GM18517 (cell line): ENCODE measurements at regions not wholly inside any gene's neighbourhood (a gene's known extent, or its start where the extent isn't known, plus 50 kb on each side); places are given as distances from the start of the nearest gene placed in this dataset.
"Not testable (repeated sequence)": the region's sequence is repeated elsewhere in the genome, so short reads cannot be mapped to it uniquely, and the experiment has no call there.

Source experiments
- ATAC-seq: cut with Tn5 transposase; IDR thresholded peaks from one replicate; pipeline ENCODE4 v1.9.1; 2021; ENCODE audit warnings: mild to moderate bottlenecking, moderate library complexity; ENCODE audit not compliant: unreplicated experiment

GRCh38 chrX:97995834-97996233 is 1112.1 kb downstream of the RPA4 start:
- ATAC-seq, result no peak

- no peak for ATAC-seq
These were observed 1145.0 kb downstream of the RPA4 start for GRCh38 chrX:98028691-98029090.

- ATAC-seq, result no peak
These were observed 1146.2 kb downstream of the RPA4 start for GRCh38 chrX:98029861-98030260.

DNA sequence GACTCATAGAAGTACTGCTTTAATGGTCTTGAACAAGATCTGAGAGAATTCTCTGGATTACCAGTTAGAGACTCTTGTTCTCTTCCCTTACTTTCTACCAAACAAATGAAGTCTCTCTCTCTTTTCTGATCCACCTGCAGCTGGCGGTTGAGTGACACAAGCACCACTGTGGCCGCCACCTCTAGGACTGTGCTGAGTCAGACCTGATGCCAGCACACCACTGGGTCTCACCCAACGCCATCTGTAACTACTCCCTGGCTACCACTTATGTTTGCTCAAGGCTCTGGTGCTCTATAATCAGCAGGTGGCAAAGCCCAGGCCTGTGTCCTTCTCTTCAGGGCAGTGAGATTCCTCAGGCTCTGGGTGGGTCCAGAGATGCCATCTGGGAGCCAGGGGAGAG is 1173.5 kb downstream of the RPA4 start:
- no peak for ATAC-seq

GRCh38 chrX:98065151-98065550 is 1181.4 kb downstream of the RPA4 start:
- ATAC-seq, result no peak

GRCh38 chrX:98067611-98068010 is 1183.9 kb downstream of the RPA4 start:
- no peak for ATAC-seq

GRCh38 chrX:98068024-98068580 is 1184.4 kb downstream of the RPA4 start:
- ATAC-seq, result no peak

DNA sequence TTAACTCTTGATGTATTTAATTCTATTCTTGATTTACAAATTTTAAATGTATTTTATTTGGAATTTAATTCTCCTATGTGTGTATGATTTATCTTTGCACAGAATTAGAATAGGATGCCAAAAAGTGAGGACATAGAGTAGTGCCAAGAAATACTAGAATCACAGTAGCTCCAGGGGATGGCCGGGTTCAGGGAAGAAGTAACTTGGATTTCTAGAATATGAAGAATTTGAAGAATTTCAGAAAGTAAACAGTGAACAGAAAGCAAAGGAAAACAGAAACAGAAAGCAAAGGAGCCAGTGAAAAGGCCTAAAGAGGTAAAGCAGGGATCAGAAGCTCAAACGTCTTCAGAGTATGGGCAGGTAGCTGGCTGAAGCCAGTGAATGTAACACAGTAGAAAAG is 1187.6 kb downstream of the RPA4 start:
- no peak for ATAC-seq

GRCh38 chrX:98077440-98077839 is 1193.7 kb downstream of the RPA4 start:
- ATAC-seq, result no peak

DNA sequence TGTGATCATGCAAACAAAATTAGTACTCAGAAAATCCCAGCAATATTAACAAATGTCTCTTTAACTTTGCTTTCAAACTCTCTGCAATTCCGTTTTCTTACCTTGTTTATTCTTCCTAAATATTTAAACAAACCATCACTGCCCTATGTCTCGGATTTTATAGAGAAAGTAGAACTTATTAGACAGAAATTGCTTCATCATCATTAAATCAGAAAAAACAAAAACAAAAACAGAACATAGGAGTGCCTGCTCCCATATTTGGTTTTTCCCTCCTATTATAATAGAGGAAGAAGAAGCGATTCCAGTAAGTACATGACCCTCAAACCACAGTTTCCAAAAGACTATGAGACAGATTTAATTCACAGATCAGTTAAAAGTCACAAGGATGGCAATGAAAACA is 1228.0 kb downstream of the RPA4 start:
- no peak for ATAC-seq

GRCh38 chrX:98114021-98114420 is 1230.3 kb downstream of the RPA4 start:
- no peak for ATAC-seq

GRCh38 chrX:98141466-98141865 is 1257.8 kb downstream of the RPA4 start:
- no peak for ATAC-seq

GRCh38 chrX:98191003-98191402 is 1307.3 kb downstream of the RPA4 start:
- no peak for ATAC-seq

DNA sequence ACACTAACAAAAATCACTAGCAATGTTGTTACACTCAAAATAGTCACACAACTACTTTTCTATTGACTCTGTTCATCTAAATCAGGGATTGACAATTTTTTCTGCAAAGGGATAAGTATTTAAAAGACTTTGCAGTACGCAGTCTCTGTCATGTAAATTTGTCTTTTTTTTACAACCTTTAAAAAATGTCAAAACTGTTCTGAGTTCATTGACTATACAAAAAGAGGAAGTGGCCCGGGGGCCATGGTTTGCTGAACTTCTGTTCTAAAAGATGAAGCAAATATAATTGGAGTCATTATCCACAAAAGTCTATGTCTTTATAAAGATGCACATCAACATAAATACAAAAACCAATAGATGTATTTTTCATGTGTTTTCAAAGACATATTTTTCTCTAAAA is 1310.3 kb downstream of the RPA4 start:
- ATAC-seq, result no peak

- no peak for ATAC-seq
These were observed 1320.1 kb downstream of the RPA4 start for GRCh38 chrX:98203800-98204199.

GRCh38 chrX:98207947-98208346 is 1324.2 kb downstream of the RPA4 start:
- ATAC-seq, result no peak

- no peak for ATAC-seq
These were observed 1347.3 kb downstream of the RPA4 start for GRCh38 chrX:98231003-98231402.

- not testable (repeated sequence) for ATAC-seq
These were observed 1356.4 kb downstream of the RPA4 start for GRCh38 chrX:98240061-98240460.

DNA sequence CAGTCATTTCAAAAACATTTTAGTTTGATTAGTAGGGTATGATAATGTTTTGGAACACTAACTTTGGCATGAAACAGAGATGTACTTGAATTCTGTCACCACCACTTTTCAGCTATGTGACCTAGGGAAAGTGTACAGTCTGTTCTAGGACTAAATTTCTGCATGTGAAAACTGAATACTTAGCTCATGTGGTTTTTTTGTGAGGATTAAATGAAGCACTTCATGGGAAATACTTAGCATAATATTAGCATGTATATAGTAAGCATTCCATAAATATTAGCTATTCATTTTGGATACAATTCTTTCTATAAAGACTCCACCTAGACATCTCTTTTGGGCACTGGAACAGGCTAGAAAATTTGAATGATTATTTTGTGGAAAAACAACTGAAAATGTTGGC is 1379.4 kb downstream of the RPA4 start:
- ATAC-seq, result no peak

- ATAC-seq, result no peak
These were observed 1406.0 kb downstream of the RPA4 start for GRCh38 chrX:98289726-98290125.

DNA sequence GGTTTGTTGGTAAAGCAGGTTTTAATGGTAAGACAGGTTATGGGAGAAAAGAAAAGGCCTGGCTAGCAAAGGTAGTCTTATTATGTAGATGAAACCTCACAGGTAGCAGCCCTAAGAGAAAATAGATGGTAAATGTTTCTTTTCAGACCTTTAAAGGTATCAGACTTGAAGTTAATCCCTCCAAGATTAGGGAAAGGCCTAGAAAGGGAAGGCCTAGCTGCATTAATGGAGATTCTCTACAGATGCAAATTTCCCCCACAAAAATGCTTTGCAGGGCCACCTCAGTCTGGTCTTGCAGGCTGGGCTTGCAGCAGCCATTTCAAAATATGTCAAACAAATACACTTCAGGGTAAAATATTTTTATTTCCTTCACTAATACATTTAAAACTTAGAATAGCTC is 1410.6 kb downstream of the RPA4 start:
- no peak for ATAC-seq

DNA sequence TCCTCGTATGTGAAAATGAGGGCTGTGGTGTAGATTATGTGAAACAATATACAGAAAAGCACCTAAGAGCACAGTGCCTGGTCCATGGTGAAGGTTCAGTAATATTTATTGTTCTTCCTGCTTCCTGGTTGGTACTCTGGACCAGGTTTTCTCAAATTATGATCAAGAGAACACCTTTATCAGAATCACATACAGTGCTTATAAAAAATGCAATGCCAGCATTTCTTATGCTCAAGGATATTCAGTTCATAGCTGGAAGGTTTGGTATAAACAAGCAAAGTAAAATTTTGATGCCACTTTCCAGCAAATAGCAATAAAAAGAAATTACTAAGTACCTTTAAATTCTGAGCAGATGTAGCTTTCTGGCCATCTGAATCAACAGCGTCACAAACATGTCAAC is 1412.4 kb downstream of the RPA4 start:
- no peak for ATAC-seq

DNA sequence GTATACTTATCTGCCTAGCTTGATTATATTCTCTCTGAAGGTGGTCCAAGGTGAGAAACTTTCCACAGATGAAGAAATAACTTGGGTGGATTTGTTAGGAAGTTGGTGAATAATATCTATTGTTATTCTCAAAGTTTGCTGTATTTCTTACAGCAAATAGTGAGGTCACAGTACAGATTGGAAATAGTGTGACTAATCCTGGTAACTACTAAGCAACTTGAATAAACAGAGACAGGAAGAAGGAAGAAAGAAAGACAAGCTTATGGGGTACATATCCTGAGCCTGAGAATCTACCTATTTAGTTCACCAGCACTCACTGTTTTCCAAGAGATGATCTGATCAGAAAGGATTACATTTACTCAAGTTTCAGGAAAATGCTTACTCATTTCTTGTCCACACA is 1416.1 kb downstream of the RPA4 start:
- ATAC-seq, result no peak

GRCh38 chrX:98300536-98300935 is 1416.8 kb downstream of the RPA4 start:
- not testable (repeated sequence) for ATAC-seq
